ENCODE measurements at regions not wholly inside any gene's neighbourhood (a gene's known extent, or its start where the extent isn't known, plus 50 kb on each side); places are given as distances from the start of the nearest gene placed in this dataset.
A peak's percentile ranks its signal among the peaks of the same experiment; 100 is the strongest.

GRCh38 chr18:70489986-70490933 is 201.4 kb downstream of the SOCS6 start:
- TF ChIP-seq TAF1 (IDR thresholded peaks at IDR 0.05; ENCODE audit: borderline replicate concordance, insufficient read depth, low read length): 0 out of 2 replicates have a peak, but pooled peaks have one; percentile 17
- TF ChIP-seq REST (IDR thresholded peaks at IDR 0.05; ENCODE audit: insufficient read depth in 1 of 2, low read depth in 2 of 2, low read length in 2 of 2): no peak
- TF ChIP-seq FOXP2 (optimal IDR thresholded peaks at IDR 0.05; ENCODE audit: borderline replicate concordance, extremely low read depth, extremely low read length, insufficient read depth): no peak
- no peak for TF ChIP-seq POLR2AphosphoS5 (IDR thresholded peaks at IDR 0.05; ENCODE audit: low read depth, low read length)
- TF ChIP-seq SIN3A (IDR thresholded peaks at IDR 0.05; ENCODE audit: borderline replicate concordance, insufficient read depth, low read length): no peak

DNA sequence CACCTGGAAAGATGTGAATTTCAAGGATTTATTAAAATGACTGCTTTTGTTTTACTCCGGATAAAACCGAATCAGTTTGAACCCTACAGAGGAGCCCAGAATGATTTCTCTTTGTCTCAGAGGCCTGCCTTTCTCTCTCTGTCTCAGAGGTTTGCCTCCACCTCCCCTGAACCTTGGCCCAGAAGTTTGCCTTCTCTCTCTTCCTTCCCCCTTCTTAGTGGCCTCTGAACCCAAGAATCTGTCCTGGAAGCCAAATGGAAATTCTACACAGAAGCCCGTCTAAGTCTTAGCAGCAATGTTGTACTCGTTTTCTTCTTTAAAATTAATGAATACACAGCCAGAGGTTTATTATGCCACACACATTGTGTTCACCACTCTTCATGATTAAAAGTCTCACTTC is 200.7 kb downstream of the SOCS6 start:
- TF ChIP-seq REST (IDR thresholded peaks at IDR 0.05; ENCODE audit: insufficient read depth in 1 of 2, low read depth in 2 of 2, low read length in 2 of 2) (no peak), SIN3A (IDR thresholded peaks at IDR 0.05; ENCODE audit: borderline replicate concordance, insufficient read depth, low read length) (no peak), POLR2AphosphoS5 (IDR thresholded peaks at IDR 0.05; ENCODE audit: low read depth, low read length) (no peak), FOXP2 (optimal IDR thresholded peaks at IDR 0.05; ENCODE audit: borderline replicate concordance, extremely low read depth, extremely low read length, insufficient read depth) (no peak), TAF1 (IDR thresholded peaks at IDR 0.05; ENCODE audit: borderline replicate concordance, insufficient read depth, low read length) (no peak)

DNA sequence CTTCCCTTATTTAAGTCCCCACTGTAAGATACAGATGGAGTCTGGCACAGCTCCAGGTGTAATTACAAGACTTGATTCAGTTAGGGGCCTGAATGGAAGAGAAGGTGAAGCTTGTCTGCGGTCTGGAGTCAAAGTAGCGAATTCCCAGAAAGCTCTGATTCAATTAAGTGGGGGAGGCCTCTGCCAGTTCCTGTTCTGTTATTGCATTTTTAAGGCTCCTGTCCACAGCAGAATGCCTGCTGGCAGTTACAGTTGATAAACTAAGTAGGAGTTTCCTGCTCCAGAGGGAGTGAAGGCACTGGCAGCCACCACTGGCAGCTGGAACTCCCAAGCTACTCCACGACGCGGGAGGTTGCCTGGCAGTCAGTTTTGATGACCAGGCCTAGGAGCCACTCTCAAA is 181.1 kb downstream of the SOCS6 start:
- TF ChIP-seq SIN3A (IDR thresholded peaks at IDR 0.05; ENCODE audit: borderline replicate concordance, insufficient read depth, low read length) (no peak; the same call in 1 of the 2 replicates), FOXP2 (optimal IDR thresholded peaks at IDR 0.05; ENCODE audit: borderline replicate concordance, extremely low read depth, extremely low read length, insufficient read depth) (no peak), POLR2AphosphoS5 (IDR thresholded peaks at IDR 0.05; ENCODE audit: low read depth, low read length) (peak; percentile 65; the same call in 1 of the 2 replicates), REST (IDR thresholded peaks at IDR 0.05; ENCODE audit: insufficient read depth in 1 of 2, low read depth in 2 of 2, low read length in 2 of 2) (peak in 1 of 2 experiments; percentile 64; a peak in 1 of 4 replicates), TAF1 (IDR thresholded peaks at IDR 0.05; ENCODE audit: borderline replicate concordance, insufficient read depth, low read length) (no peak)

DNA sequence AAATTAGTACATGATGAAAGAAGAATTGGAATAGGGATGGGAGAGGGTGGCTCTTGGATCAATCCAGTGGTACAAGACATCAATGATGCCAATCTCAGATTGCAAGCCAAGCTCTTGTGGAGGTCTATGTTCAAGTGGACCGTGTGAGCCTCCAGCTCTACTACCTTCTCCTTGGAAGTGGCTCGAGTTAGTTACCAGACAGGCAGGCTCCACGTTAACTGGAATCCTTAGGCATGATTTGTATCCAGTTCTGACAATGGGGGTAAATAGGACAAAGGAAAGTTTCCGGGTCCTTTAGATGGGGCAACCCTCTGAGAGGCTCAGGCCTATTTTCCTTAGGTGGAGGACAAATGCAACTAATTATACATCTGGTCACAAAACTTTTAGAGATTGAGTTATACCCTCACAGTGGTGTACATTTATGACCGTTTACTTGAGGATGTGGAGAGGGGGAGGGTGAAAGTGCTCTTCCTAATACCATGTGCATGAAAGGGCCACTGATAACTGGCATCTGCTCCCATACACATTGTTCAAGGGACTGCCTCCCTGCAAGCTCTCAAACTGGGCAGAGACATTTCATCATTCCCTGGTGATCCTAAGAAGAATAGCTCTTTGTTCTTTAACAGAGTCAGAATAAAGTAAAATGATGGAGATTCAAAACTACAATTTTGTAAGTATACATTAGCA is 180.2 kb downstream of the SOCS6 start:
- no peak for TF ChIP-seq REST (IDR thresholded peaks at IDR 0.05; ENCODE audit: insufficient read depth in 1 of 2, low read depth in 2 of 2, low read length in 2 of 2)
- no peak for TF ChIP-seq POLR2AphosphoS5 (IDR thresholded peaks at IDR 0.05; ENCODE audit: low read depth, low read length)
- no peak for TF ChIP-seq TAF1 (IDR thresholded peaks at IDR 0.05; ENCODE audit: borderline replicate concordance, insufficient read depth, low read length)
- no peak for TF ChIP-seq SIN3A (IDR thresholded peaks at IDR 0.05; ENCODE audit: borderline replicate concordance, insufficient read depth, low read length)
- no peak for TF ChIP-seq FOXP2 (optimal IDR thresholded peaks at IDR 0.05; ENCODE audit: borderline replicate concordance, extremely low read depth, extremely low read length, insufficient read depth)

Measured in PFSK-1 (cell line).